ENCODE measurements at regions not wholly inside any gene's neighbourhood (a gene's known extent, or its start where the extent isn't known, plus 50 kb on each side); places are given as distances from the start of the nearest gene placed in this dataset.

GRCh38 chr10:113458944-113459343 lies 93.9 kb upstream of the HABP2 start:
- no peaks in the 10 kb centered on the region for H3K9me3 ChIP-seq
- H3K4me3 ChIP-seq = no peak overlapping the region
- no peak for DNase-seq (ENCODE audit: low spot score)
- no peaks in the 10 kb centered on the region for H3K27me3 ChIP-seq (replicated peaks; ENCODE audit: insufficient read depth)
- TF ChIP-seq CTCF (IDR thresholded peaks at IDR 0.05) = no peak
- H3K4me1 ChIP-seq (ENCODE audit: control insufficient read depth in 1 of 2, low read depth in 2 of 2) = peaks cover 8 to 18% of the 10 kb centered on the region in 2 donors
- no peak for ATAC-seq (ENCODE audit: insufficient number of reproducible peaks, low FRiP score, low read depth)
- H3K27ac ChIP-seq = no peak overlapping the region
- no peaks in the 10 kb centered on the region for H3K36me3 ChIP-seq

GRCh38 chr10:113459626-113460280 lies 93.1 kb upstream of the HABP2 start:
- TF ChIP-seq CTCF (IDR thresholded peaks at IDR 0.05) = no peak
- no peaks in the 10 kb centered on the region for H3K36me3 ChIP-seq

GRCh38 chr10:113463083-113463482 lies 89.8 kb upstream of the HABP2 start:
- Histone ChIP-seq H3K4me1 (ENCODE audit: control insufficient read depth in 1 of 2, low read depth in 2 of 2) (peaks cover 8 to 14% of the 10 kb centered on the region in 2 donors), H3K9me3 (no peaks in the 10 kb centered on the region), H3K27me3 (replicated peaks; ENCODE audit: insufficient read depth) (no peaks in the 10 kb centered on the region), H3K36me3 (no peaks in the 10 kb centered on the region), H3K27ac (no peak overlapping the region), H3K4me3 (no peak overlapping the region)
- no peak for TF ChIP-seq CTCF (IDR thresholded peaks at IDR 0.05)
- no peak for ATAC-seq (ENCODE audit: insufficient number of reproducible peaks, low FRiP score, low read depth)
- DNase-seq (ENCODE audit: low spot score) = no peak

More at GRCh38 chr10:113459626-113460280, 93.1 kb upstream of the HABP2 start:
- Histone ChIP-seq H3K9me3 (no peaks in the 10 kb centered on the region), H3K4me1 (ENCODE audit: control insufficient read depth in 1 of 2, low read depth in 2 of 2) (peaks cover 8 to 14% of the 10 kb centered on the region in 2 donors), H3K27ac (no peak overlapping the region), H3K4me3 (no peak overlapping the region), H3K27me3 (replicated peaks; ENCODE audit: insufficient read depth) (no peaks in the 10 kb centered on the region)
- no peak for ATAC-seq (ENCODE audit: insufficient number of reproducible peaks, low FRiP score, low read depth)
- DNase-seq (ENCODE audit: low spot score) = no peak

DNA sequence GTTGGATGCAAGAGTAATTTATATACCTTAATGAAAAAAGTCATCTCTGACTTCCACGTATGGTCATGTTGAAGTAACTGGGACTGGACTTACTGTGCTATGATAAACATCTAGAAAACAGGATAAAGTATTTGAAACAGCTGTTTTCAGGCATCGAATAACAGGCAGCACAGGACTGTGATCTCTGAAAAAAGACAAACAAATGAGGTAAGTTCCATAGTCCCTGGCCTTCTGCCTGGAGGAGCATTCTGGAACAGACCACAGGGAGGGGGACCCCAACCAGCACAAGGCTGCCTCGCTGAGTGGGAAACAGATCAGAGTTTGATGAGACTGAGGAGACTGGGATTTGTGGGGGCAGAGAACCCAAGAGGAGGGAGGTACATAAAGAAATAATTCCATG lies 89.1 kb upstream of the HABP2 start:
- H3K4me1 ChIP-seq (ENCODE audit: control insufficient read depth in 1 of 2, low read depth in 2 of 2) = peaks cover 8 to 14% of the 10 kb centered on the region in 2 donors
- no peak overlapping the region for H3K27ac ChIP-seq
- H3K9me3 ChIP-seq = no peaks in the 10 kb centered on the region
- DNase-seq (ENCODE audit: low spot score) (no peak), ATAC-seq (ENCODE audit: insufficient number of reproducible peaks, low FRiP score, low read depth) (no peak)
- no peak for TF ChIP-seq CTCF (IDR thresholded peaks at IDR 0.05)
- H3K36me3 ChIP-seq = no peaks in the 10 kb centered on the region
- H3K4me3 ChIP-seq = no peak overlapping the region
- no peaks in the 10 kb centered on the region for H3K27me3 ChIP-seq (replicated peaks; ENCODE audit: insufficient read depth)

- no peaks in the 10 kb centered on the region for H3K36me3 ChIP-seq
- no peak for TF ChIP-seq CTCF (IDR thresholded peaks at IDR 0.05)
- DNase-seq (ENCODE audit: low spot score) (no peak), ATAC-seq (ENCODE audit: insufficient number of reproducible peaks, low FRiP score, low read depth) (no peak)
- H3K27ac ChIP-seq = no peak overlapping the region
- H3K4me1 ChIP-seq (ENCODE audit: control insufficient read depth in 1 of 2, low read depth in 2 of 2) = peaks cover 14 to 22% of the 10 kb centered on the region in 2 donors
- H3K4me3 ChIP-seq = no peak overlapping the region
- no peaks in the 10 kb centered on the region for H3K9me3 ChIP-seq
- H3K27me3 ChIP-seq (replicated peaks; ENCODE audit: insufficient read depth) = no peaks in the 10 kb centered on the region
These were observed 83.1 kb upstream of the HABP2 start for GRCh38 chr10:113469796-113470195.
